ENCODE measurements at regions not wholly inside any gene's neighbourhood (a gene's known extent, or its start where the extent isn't known, plus 50 kb on each side); places are given as distances from the start of the nearest gene placed in this dataset.

GRCh38 chr1:90572446-90572845 is 144.7 kb downstream of the BARHL2 start:
- no peak for TF ChIP-seq CTCF (conservative IDR thresholded peaks at IDR 0.05 in 1 of 2, IDR thresholded peaks at IDR 0.05 in 1 of 2; ENCODE audit: extremely low read depth in 1 of 2, insufficient read depth in 1 of 2, low read depth in 1 of 2, low read length in 2 of 2)
- no peak for TF ChIP-seq EZH2 (IDR thresholded peaks at IDR 0.05; ENCODE audit: borderline replicate concordance, low read length)

Measured in mammary epithelial cell (primary cell).